Pancreas (tissue), 10 donors: ENCODE measurements at regions not wholly inside any gene's neighbourhood (a gene's known extent, or its start where the extent isn't known, plus 50 kb on each side); places are given as distances from the start of the nearest gene placed in this dataset.

Source experiments
- ATAC-seq, 4 donors: fragments of 200-7000 bp; cut with Tn5 transposase; one replicate each; pipeline versions ENCODE4 v1.8.0 to v1.9.1; 2020; ENCODE audit warnings: mild to moderate bottlenecking in 4 of 4, moderate library complexity in 4 of 4
- DNase-seq, 6 donors: peaks; one replicate each; pipeline ENCODE4 v3.0.0-alpha.2; 2020
- FAIRE-seq: peaks from 2 replicates; lab custom pipeline; 2012; peaks lifted over from hg19 to GRCh38; lab: Jason Lieb, UNC
- H3K27ac ChIP-seq, 4 donors: fragments of 200-600 bp; sonication (generic); 1 replicate in 3 of 4; 2 replicates in 1 of 4; pipeline versions ENCODE4 v1.5.0 to v1.8.0; 2020
- H3K27me3 ChIP-seq, 4 donors: fragments of 200-600 bp; one replicate each; pipeline ENCODE4 v1.8.0; 2021
- H3K36me3 ChIP-seq, 3 donors: fragments of 200-600 bp; sonication (generic) in 1 of 3; one replicate each; pipeline versions ENCODE4 v1.5.0 to v1.8.0; 2020 to 2021
- H3K4me1 ChIP-seq, 3 donors: fragments of 200-600 bp; one replicate each; pipeline ENCODE4 v1.8.0; 2021
- H3K4me3 ChIP-seq, 4 donors: fragments of 200-600 bp; sonication (generic) in 2 of 4; one replicate each; pipeline versions ENCODE4 v1.5.0 to v1.8.0; 2020 to 2021
- H3K9me3 ChIP-seq, 4 donors: fragments of 200-600 bp; one replicate each; pipeline ENCODE4 v1.8.0; 2021
- WGBS, 2 donors: extraction: QIAGEN DNeasy Blood & Tissue Kit; methylation state at CpG; one replicate each; pipeline ENCODE4 v1.1.7; 2013; 5-methylcytosine and 5-hydroxymethylcytosine counted together
- intact Hi-C, 3 donors: fragments of 100-400 bp; cut with DNase I; formaldehyde crosslinking; loops; one replicate each; pipeline versions ENCODE4 v1.11.1 to v1.14.2; 2022
- TF ChIP-seq, protein P1 (sequence below), 4 donors: fragments of 200-600 bp; sonication (generic) in 3 of 4; IDR thresholded peaks; one replicate each; pipeline versions ENCODE4 v1.5.0 to v1.8.0; 2021; ENCODE audit warnings: antibody characterized with exemption in 4 of 4
- donor health status: healthy with polysubstance abuse.
- donor health status: DM: no; HTN: no; CAD: no; lungs with moderate emphysema.
- donor health status: DM: no; HTN: no; CAD: no.
- donor health status: control.
- donor health status: control.
- donor health status: Bipolar disorder and iron deficiency.
- donor health status: DM: yes; HTN: yes; CAD: no.
- donor health status: DM: no; HTN: no; CAD: no.
- donor health status: DM: no; HTN: no; CAD: no.
- donor health status: DM: yes; HTN: yes; CAD: no.

GRCh38 chr11:82326853-82327252, 406.8 kb downstream of the FAM181B start:
- no peaks in the 10 kb centered on the region for H3K4me1 ChIP-seq
- no peak overlapping the region for H3K4me3 ChIP-seq
- DNase-seq: peak in 1 of 6 donors; percentile 17
- FAIRE-seq: no peak
- H3K9me3 ChIP-seq: no peaks in the 10 kb centered on the region
- no peak overlapping the region for H3K27ac ChIP-seq
- ATAC-seq: no peak
- H3K27me3 ChIP-seq: no peaks in the 10 kb centered on the region
- TF ChIP-seq, protein P1, sequence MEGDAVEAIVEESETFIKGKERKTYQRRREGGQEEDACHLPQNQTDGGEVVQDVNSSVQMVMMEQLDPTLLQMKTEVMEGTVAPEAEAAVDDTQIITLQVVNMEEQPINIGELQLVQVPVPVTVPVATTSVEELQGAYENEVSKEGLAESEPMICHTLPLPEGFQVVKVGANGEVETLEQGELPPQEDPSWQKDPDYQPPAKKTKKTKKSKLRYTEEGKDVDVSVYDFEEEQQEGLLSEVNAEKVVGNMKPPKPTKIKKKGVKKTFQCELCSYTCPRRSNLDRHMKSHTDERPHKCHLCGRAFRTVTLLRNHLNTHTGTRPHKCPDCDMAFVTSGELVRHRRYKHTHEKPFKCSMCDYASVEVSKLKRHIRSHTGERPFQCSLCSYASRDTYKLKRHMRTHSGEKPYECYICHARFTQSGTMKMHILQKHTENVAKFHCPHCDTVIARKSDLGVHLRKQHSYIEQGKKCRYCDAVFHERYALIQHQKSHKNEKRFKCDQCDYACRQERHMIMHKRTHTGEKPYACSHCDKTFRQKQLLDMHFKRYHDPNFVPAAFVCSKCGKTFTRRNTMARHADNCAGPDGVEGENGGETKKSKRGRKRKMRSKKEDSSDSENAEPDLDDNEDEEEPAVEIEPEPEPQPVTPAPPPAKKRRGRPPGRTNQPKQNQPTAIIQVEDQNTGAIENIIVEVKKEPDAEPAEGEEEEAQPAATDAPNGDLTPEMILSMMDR (IDR thresholded peaks at IDR 0.05): no peak
- H3K36me3 ChIP-seq: no peaks in the 10 kb centered on the region
- intact Hi-C loops: no loop called here
- WGBS, 2 donors: 71 to 77% methylated on average over 3 of the region's 3 CpGs

DNA sequence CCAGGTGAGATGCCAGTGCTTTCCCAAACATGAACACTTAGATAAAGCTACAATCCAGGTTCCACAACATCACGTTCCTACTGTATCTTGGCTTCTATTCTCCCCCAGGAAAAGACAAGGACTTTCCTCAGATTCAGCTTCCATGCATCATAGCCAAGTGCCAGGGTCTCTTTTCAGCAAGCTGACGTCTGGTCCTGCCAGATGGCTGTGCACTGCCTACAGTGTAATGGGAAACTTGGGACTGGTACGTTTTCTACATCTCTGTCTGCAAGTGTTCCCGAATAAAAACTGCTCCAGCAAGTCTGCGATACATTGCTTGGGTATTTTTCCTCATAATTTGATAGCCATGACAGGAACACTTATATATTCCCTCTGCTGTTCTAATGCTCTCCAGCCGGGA, 412.5 kb downstream of the FAM181B start:
- FAIRE-seq (no peak), ATAC-seq (no peak), DNase-seq (no peak)
- no peaks in the 10 kb centered on the region for H3K36me3 ChIP-seq
- intact Hi-C loops: no loop called here
- no peak overlapping the region for H3K27ac ChIP-seq
- 47 to 57% methylated on average over 6 of the region's 6 CpGs for WGBS, 2 donors
- no peaks in the 10 kb centered on the region for H3K9me3 ChIP-seq
- TF ChIP-seq, protein P1 (IDR thresholded peaks at IDR 0.05): no peak
- no peak overlapping the region for H3K4me3 ChIP-seq
- H3K4me1 ChIP-seq: no peaks in the 10 kb centered on the region
- no peaks in the 10 kb centered on the region for H3K27me3 ChIP-seq

DNA sequence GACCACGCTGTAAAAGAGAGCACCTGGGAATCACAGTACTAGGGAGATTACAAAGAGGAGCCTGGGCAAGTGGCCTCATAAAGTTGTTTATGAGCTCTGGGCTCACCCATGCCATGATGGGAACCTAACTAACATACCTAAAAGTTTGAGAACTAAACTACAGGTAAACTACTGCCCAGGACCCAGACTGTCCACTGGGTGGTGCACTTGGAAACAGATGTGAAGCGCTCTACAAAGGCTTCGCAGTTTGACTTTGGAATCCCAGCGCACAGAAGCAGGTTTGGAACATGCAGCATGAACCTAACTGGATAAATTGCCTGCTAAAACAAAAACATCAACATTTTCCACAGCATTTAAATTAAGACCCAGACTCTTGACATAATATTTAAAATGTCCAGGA, 418.6 kb downstream of the FAM181B start:
- FAIRE-seq (no peak), DNase-seq (peak in 4 of 6 donors; percentile 6 to 36 (median 18)), ATAC-seq (peak in 2 of 4 donors; percentile 56 to 72)
- Histone ChIP-seq H3K4me1 (no peaks in the 10 kb centered on the region), H3K9me3 (no peaks in the 10 kb centered on the region), H3K27me3 (no peaks in the 10 kb centered on the region), H3K36me3 (no peaks in the 10 kb centered on the region), H3K27ac (no peak overlapping the region), H3K4me3 (no peak overlapping the region)
- intact Hi-C loops: no loop called here
- 13 to 18% methylated on average over 4 of the region's 4 CpGs for WGBS, 2 donors
- TF ChIP-seq, protein P1 (IDR thresholded peaks at IDR 0.05): peak in 1 of 4 donors; percentile 40

DNA sequence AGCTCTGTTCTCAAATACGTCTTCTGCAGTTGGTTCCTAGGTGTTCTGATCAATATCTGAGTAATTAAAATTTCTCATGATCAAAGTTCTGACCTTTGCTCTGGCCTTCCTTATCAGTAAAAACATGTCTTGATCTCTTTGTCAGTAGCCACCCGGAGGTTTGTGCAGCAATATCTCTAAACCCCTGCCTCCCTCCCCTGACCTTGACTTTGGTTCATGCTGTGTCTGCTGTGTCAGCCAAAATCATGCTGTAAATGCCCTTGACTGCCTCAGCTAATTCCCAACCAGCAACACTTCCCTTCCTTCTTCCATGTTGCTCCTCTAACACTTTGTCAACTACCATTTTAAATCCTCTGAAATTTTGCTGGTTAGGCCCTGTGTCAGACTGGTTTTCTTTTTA, 424.7 kb downstream of the FAM181B start:
- no peaks in the 10 kb centered on the region for H3K27me3 ChIP-seq
- 12 to 15% methylated on average over 2 of the region's 2 CpGs for WGBS, 2 donors
- H3K4me1 ChIP-seq: no peaks in the 10 kb centered on the region
- DNase-seq (no peak), FAIRE-seq (no peak), ATAC-seq (no peak)
- intact Hi-C loops: no loop called here
- no peaks in the 10 kb centered on the region for H3K36me3 ChIP-seq
- no peaks in the 10 kb centered on the region for H3K9me3 ChIP-seq
- TF ChIP-seq, protein P1 (IDR thresholded peaks at IDR 0.05): no peak
- H3K4me3 ChIP-seq: no peak overlapping the region
- H3K27ac ChIP-seq: no peak overlapping the region

- Histone ChIP-seq H3K36me3 (no peaks in the 10 kb centered on the region), H3K27me3 (no peaks in the 10 kb centered on the region), H3K4me3 (no peak overlapping the region), H3K9me3 (no peaks in the 10 kb centered on the region), H3K4me1 (no peaks in the 10 kb centered on the region), H3K27ac (no peak overlapping the region)
- ATAC-seq (no peak), DNase-seq (no peak), FAIRE-seq (no peak)
- intact Hi-C loops: no loop called here
- TF ChIP-seq, protein P1 (IDR thresholded peaks at IDR 0.05): no peak
- 76% methylated on average over 1 of the region's 1 CpG for WGBS, 2 donors
Observed at GRCh38 chr11:82305123-82305522, 428.5 kb downstream of the FAM181B start.
